Breast epithelium (tissue), 3 donors: ENCODE measurements at regions not wholly inside any gene's neighbourhood (a gene's known extent, or its start where the extent isn't known, plus 50 kb on each side); places are given as distances from the start of the nearest gene placed in this dataset.

ENCODE experiments used
- POLR2A ChIP-seq: fragments of 450-650 bp; IDR thresholded peaks from one replicate; pipeline ENCODE4 v1.6.1; 2016; ENCODE audit warnings: antibody characterized with exemption, mild to moderate bottlenecking, moderate library complexity
- POLR2AphosphoS5 ChIP-seq, 3 donors: sonication (generic); formaldehyde crosslinking; IDR thresholded peaks; one replicate each; pipeline ENCODE4 v1.6.1; 2017; ENCODE audit warnings: antibody characterized with exemption in 3 of 3
- TF ChIP-seq, protein P1 (sequence below), 3 donors: fragments of 450-650 bp; IDR thresholded peaks; one replicate each; pipeline ENCODE4 v1.5.1; 2016 to 2017; ENCODE audit warnings: antibody characterized with exemption in 3 of 3, mild to moderate bottlenecking in 3 of 3, moderate library complexity in 3 of 3

DNA sequence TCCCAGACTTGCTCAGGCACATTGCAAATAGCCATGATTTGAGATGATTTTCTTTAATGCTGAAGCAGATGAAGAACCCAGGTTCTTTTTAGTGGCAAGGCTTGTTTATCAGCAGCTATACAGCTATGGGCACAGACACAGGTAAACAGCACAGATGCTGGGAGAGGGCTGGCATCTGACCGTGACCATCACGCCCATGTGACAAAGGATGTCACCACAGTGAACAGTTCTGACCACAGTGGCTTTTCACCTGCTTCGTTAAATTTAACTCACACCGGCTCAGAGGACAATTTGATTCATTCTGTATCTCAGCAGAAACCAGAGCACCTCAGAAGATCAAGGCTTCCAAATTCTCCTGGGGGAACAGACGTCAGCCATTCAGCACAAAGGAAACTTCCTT lies 142.6 kb downstream of the CDH26 start:
- TF ChIP-seq, protein P1, sequence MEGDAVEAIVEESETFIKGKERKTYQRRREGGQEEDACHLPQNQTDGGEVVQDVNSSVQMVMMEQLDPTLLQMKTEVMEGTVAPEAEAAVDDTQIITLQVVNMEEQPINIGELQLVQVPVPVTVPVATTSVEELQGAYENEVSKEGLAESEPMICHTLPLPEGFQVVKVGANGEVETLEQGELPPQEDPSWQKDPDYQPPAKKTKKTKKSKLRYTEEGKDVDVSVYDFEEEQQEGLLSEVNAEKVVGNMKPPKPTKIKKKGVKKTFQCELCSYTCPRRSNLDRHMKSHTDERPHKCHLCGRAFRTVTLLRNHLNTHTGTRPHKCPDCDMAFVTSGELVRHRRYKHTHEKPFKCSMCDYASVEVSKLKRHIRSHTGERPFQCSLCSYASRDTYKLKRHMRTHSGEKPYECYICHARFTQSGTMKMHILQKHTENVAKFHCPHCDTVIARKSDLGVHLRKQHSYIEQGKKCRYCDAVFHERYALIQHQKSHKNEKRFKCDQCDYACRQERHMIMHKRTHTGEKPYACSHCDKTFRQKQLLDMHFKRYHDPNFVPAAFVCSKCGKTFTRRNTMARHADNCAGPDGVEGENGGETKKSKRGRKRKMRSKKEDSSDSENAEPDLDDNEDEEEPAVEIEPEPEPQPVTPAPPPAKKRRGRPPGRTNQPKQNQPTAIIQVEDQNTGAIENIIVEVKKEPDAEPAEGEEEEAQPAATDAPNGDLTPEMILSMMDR (IDR thresholded peaks at IDR 0.05) = no peak
- no peak for TF ChIP-seq POLR2A
- TF ChIP-seq POLR2AphosphoS5 (IDR thresholded peaks at IDR 0.05) = no peak
